NT2/D1 (cell line): ENCODE measurements at regions not wholly inside any gene's neighbourhood (a gene's known extent, or its start where the extent isn't known, plus 50 kb on each side); places are given as distances from the start of the nearest gene placed in this dataset.

Experiments
- SUZ12 ChIP-seq: IDR thresholded peaks from 2 replicates; pipeline ENCODE4 v1.6.1; 2011; ENCODE audit not compliant: insufficient read length, insufficient read depth; ENCODE audit errors: extremely low read depth
- YY1 ChIP-seq: IDR thresholded peaks from 2 replicates; pipeline ENCODE4 v1.6.1; 2011; ENCODE audit not compliant: insufficient read length, insufficient read depth
- ZNF274 ChIP-seq: IDR thresholded peaks from 2 replicates; pipeline ENCODE4 v1.6.1; 2011; ENCODE audit warnings: mild to moderate bottlenecking, low read depth, low read length

- TF ChIP-seq YY1 = no peak
- no peak for TF ChIP-seq ZNF274
- TF ChIP-seq SUZ12 = no peak
Measured at GRCh38 chr7:434891-435629, 84.6 kb downstream of the PDGFA start.
